ENCODE measurements at regions not wholly inside any gene's neighbourhood (a gene's known extent, or its start where the extent isn't known, plus 50 kb on each side); places are given as distances from the start of the nearest gene placed in this dataset.
"Not testable (repeated sequence)": the region's sequence is repeated elsewhere in the genome, so short reads cannot be mapped to it uniquely, and the experiment has no call there.

- no peak for DNase-seq
Measured at GRCh38 chr16:48105976-48106375, 49.8 kb downstream of the ABCC12 start.

GRCh38 chr16:48105456-48105855 lies 50.3 kb downstream of the ABCC12 start:
- no peak for DNase-seq

GRCh38 chr16:48103591-48103990 lies 52.2 kb downstream of the ABCC12 start:
- no peak for DNase-seq

- no peak for DNase-seq
Measured at GRCh38 chr16:48102083-48103008, 53.4 kb downstream of the ABCC12 start.

GRCh38 chr16:48101069-48101674 lies 54.6 kb downstream of the ABCC12 start:
- no peak for DNase-seq

- DNase-seq, result no peak
Measured at GRCh38 chr16:48099455-48099854, 56.3 kb downstream of the ABCC12 start.

- no peak for DNase-seq
Measured at GRCh38 chr16:48098472-48098871, 57.3 kb downstream of the ABCC12 start.

GRCh38 chr16:48091117-48091516 lies 64.7 kb downstream of the ABCC12 start:
- DNase-seq, result no peak

- DNase-seq, result no peak
Measured at GRCh38 chr16:48089053-48089792, 66.6 kb downstream of the ABCC12 start.

GRCh38 chr16:48087639-48088038 lies 68.2 kb downstream of the ABCC12 start:
- DNase-seq, result no peak

- no peak for DNase-seq
Measured at GRCh38 chr16:48086422-48086821, 69.4 kb downstream of the ABCC12 start.

GRCh38 chr16:48085729-48086128 lies 70.1 kb downstream of the ABCC12 start:
- DNase-seq, result no peak

GRCh38 chr16:48084826-48085225 lies 71.0 kb downstream of the ABCC12 start:
- DNase-seq, result no peak

GRCh38 chr16:48082516-48082915 lies 73.3 kb downstream of the ABCC12 start:
- DNase-seq, result no peak

GRCh38 chr16:48081656-48082055 lies 74.1 kb downstream of the ABCC12 start:
- no peak for DNase-seq

- DNase-seq, result no peak
Measured at GRCh38 chr16:48076455-48077012, 79.3 kb downstream of the ABCC12 start.

GRCh38 chr16:48075398-48075797 lies 80.4 kb downstream of the ABCC12 start:
- no peak for DNase-seq

GRCh38 chr16:48067388-48067787 lies 88.4 kb downstream of the ABCC12 start:
- no peak for DNase-seq

GRCh38 chr16:48064971-48065370 lies 90.8 kb downstream of the ABCC12 start:
- no peak for DNase-seq

- no peak for DNase-seq
Measured at GRCh38 chr16:48062681-48063080, 93.1 kb downstream of the ABCC12 start.

GRCh38 chr16:48059936-48060335 lies 95.9 kb downstream of the ABCC12 start:
- DNase-seq, result no peak

- DNase-seq, result not testable (repeated sequence)
Measured at GRCh38 chr16:48059190-48059589, 96.6 kb downstream of the ABCC12 start.

- DNase-seq, result no peak
Measured at GRCh38 chr16:48057048-48057447, 98.7 kb downstream of the ABCC12 start.

Data from suppressor macrophage treated with lipopolysaccharide for 1 hour (primary cell).